NCI-H2196 (cell line): ENCODE measurements at regions not wholly inside any gene's neighbourhood (a gene's known extent, or its start where the extent isn't known, plus 50 kb on each side); places are given as distances from the start of the nearest gene placed in this dataset.
A peak's percentile ranks its signal among the peaks of the same experiment; 100 is the strongest.

Experiments used
- DNase-seq: peaks from one replicate; lab custom pipeline; 2025; ENCODE audit not compliant: unreplicated experiment; lab: John Stamatoyannopoulos, UW

DNA sequence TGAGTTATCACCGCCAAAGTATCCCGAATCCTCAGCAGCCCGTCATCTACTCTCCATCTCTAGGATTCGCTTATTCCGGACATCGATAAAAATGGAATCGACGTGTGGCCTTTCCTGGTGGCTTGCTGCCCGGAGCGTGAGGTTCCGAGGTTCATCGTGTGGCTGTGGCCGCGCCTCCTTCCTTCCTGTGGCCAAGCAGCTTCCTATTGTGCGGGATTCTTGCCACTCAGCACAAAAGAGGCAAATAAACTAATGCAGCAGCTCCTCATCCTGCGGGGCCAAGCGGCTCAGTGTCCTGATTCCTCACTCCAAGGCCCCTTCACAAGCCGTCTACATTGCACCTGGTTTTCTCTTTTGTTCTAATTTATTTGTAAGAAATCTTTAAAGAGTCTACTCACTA is 800.9 kb downstream of the CDH9 start:
- no peak for DNase-seq

DNA sequence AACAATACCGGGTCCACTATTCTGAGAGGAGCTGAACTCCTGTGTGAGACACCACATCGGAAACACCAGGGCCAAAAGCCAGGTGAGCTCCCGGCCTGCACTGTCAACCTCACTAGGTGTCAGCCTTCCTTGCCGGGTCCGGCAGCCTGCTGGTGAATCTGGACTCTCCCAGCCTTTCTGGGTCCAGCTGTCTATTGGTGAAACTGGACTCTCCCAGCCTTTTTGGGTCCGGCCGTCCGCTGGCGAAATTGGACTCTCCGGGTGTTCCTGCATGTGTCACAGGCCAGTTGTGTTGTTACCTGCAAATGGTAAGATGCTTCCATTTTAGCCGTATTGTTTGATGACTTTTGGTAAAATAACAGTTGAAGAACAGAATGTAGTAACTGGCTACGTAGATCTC is 801.5 kb downstream of the CDH9 start:
- DNase-seq, result no peak

DNA sequence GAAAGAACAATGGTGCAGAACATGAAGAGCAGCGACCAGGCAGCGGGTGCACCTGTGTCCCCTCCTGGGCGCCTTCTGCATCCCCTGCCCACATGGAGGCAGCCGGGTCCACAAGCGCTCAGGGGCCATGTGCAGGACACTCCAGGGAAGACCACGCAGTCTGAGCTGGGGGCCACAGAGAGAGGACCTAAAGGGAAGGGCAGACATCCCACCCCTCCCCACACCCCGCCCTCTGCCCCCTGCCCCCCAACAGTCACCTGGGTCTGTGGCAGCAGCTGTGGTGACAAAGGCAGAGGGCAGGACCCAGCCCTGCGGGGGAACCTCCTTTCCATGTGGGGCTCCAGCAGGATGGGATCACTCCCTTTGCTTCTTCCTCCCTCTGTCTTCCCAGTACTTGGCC is 805.7 kb downstream of the CDH9 start:
- DNase-seq, result no peak

DNA sequence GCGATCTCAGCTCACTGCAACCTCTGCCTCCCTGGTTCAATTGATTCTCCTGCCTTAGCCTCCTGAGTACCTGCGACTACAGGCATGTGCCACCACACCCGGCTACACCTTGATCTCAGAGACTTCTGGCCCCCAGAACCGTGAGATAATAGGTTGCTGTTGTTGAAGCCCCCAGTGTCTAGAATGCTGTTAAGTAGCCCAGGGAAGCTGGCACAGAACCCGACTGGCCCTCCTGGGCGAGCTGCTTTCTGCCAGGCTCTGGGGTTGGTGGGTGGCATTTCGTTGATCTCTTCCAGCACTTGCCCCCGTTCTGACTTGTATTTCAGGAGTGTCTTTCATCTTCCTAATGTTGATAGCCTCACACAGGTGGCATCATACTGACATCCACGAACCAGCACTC is 807.1 kb downstream of the CDH9 start:
- no peak for DNase-seq

DNA sequence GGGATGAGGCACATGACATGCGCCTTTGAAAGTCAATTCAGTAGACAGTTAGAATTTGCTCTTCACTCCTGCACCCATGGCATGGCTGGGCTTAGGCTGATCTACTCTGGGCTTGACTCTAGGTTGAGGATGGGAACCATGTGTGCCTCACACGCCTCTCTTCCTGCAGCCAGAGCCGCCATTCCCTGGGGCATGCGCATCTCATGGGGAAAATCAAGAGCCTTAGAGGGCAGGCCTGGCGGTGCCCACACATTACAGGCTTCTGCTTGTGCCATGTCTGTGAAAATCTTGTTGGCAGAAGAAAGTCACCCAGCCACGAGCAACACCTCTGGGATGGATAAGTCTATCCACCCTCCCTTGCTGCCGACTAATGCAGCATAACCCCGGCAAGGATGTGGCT is 808.5 kb downstream of the CDH9 start:
- DNase-seq, result no peak

DNA sequence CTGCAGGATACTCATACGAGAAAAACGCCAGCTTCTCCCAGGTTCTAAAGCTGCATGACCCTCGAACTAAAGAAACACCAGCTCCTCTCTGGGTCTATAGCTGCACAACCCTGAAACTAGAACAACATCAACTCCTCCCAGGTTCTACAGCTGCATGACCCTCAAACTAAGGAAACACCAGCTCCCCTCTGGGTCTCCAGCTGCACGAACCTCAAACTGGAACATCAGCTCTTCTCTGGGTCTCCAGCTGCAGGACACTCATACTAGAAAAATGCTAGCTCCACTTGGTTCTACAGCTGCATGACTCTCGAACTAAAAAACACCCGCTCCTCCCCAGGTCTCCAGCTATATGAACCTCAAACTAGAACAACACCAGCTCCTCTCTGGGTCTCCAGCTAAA is 811.1 kb downstream of the CDH9 start:
- no peak for DNase-seq

DNA sequence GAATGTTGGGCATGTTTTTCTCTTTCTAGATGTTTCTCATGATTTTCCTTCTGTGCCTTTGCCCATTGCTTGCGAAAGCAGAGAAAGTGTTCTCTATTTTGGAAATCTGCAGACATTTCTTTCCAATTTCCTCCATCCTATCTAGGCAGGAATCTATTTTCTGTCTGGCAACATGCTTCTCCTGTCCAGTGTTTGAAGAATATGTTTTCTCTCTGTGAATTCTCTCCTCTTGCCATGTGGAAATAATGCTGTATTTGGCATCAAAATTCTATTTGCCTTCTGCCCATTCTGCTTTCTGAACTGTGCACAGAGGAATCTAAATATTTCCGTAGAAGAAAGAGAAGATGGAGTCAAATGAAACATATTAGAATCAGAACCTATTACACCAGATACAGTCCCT is 833.3 kb downstream of the CDH9 start:
- no peak for DNase-seq

DNA sequence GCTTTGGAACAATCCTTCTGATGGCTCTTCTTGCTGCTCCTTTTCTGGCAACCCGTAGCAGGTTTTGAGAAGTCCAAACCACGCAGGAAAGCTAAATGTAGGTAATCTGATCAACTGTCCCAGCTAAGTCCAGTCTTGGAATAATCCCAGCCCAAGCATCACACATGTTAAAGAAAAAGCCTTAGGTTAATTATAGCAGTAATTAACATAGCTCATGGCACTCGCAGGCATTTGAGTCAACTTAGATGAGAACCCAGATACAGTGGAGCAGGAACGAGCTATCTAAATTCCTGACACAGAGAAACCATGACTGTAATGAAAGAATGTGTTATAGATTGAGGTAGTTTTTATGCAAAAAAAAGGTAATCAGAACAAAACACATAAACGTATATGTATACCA is 844.8 kb downstream of the CDH9 start:
- DNase-seq, result no peak

DNA sequence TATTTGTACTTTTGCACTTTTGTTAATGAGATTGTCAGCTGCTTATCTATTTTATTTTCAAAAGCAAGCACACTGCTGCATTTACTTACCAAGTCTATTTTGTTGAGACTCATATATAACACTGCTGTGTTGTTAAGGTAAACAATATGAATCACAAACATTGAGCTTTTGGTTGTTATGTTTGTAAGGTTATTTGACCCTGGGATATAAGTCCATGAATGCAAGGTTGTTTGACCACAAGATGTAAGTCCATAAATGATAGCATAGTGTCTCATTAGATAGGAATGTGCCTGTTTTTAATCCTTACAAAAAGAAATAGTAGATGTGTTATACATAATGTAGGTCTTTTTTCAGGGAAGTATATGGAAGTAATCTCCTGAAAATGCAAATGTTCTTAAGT is 845.9 kb downstream of the CDH9 start:
- DNase-seq, result no peak

DNA sequence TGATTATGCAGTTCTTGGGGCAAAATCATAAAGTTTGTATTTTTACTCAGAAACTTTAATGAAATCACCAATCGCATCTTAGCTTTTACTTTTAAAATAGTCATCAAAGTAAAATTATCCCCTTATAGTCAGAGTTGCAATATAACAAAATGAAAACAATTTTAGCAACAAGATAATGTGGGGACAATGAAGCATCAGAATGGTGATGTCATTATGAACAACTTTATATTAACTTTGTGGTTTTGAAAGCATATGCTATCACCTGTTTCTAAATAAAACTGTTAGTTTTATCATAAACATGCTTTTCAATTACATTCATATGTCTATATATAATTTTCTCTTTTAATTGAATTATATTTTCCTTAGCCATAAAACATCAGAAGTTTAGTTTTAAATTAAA is 856.8 kb downstream of the CDH9 start:
- DNase-seq, result no peak

DNA sequence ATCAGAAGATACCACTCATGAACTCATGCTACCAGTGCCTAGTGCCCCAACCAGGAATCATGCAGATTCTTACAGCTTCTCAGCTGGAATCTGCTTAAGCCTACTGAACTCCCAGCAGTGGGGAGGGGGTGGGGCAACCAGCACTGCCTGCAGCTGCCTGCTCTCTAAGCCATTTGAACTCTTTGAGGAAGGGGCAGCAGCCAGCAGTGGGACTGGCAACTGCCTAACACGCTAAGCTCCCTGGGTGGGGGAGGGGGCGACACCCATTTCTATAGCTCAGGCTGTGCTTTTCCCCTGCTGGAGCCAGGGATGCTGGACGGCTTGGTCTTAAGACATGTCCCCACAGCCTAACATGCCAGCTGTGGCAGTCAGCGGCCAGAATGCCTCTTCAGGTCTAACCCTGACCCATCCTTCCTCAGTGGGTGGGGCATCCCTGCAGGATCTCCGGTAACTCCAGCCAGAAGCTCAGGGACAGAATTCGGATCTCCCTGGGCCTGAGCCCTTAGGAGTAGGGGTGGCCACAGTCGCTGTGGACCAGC is 889.7 kb downstream of the CDH9 start:
- no peak for DNase-seq

DNA sequence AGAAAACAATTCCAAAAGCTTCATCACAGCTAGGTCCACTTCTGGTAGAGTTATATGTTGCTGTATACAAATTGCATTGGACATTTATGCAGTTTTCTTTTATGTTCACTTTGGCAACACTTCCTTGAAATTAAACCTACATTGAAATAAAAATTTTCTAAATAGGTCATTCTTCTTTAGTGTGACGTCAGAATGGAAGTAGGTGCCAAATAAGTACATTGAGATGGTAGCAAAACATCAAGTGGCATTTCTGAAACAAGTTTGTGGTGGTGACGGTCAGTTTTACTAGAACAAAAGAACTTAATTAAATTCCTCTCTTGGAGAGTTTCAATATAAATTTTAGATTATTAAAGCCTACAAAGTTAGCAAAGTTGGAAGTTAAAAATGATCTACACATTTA is 895.1 kb downstream of the CDH9 start:
- no peak for DNase-seq

DNA sequence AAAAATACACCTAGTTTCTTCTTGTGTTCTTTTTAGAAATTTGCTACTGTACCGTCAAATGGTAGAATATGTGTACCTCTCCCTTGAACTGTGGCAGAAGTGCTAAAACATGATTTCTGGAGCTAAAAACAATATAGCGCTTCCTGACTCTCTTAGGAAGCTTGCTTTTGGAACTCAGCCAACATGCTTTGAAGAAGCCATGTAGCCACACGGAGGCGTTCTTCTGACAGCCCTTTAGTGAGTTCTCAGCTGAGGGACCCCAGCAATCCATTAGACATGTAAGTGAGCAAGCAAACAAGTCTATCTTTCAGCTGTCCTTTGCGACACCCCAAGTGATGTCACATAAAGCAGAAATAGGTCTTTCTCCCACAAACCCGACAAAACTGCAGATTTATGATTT is 917.0 kb downstream of the CDH9 start:
- peak; percentile 15 for DNase-seq

DNA sequence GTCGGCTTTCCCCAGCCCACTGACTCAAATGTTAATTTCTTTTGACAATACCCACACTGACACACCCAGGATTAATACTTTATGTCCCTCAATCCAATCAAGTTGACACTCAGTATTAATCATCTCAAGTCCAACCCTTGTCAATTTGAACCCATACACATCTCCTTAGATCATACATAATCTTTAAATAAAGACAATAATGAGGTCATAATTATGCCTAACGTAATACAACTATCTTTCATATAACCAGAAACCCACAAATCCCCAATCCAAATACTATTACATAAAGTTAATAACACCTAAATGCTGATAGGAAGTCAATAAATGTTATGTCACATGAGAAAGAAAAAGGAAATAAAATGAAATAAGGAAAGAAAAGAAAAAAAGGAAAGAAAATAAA is 934.2 kb downstream of the CDH9 start:
- DNase-seq, result no peak

DNA sequence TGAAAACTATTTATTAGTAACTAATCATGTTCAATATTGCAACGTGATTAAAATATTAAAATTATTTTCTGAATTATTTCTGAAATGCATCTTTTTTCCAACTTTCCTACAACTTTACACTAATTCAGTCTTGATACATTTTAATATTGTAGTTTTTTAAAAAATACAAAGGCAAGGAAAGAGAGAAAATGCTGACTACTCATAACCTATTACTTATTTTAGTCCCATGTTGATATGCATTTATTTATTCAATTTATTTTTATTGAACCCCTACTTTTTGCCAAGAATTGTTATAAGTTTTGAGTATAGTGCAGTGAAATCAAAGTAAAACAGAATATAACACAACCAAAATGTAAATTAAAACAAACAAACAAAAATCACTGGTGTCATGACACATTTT is 978.2 kb downstream of the CDH9 start:
- no peak for DNase-seq

DNA sequence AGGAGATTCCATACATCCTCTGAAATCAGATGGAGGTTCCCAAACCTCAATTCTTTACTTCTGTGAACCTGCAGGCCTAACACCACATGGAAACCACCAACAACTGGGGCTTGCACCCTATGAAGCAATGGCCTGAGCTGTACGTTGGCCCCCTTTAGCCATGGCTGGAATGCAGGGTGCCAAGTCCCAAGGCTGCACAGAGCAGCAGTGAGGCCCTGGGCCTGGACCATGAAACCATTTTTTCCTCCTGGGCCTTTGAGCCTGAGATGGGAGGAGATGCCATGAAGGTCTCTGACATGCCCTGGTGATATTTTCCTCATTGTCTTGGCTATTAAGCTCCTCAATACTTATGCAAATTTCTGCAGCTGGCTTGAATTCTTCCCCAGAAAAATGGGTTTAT is 983.8 kb downstream of the CDH9 start:
- DNase-seq, result no peak

DNA sequence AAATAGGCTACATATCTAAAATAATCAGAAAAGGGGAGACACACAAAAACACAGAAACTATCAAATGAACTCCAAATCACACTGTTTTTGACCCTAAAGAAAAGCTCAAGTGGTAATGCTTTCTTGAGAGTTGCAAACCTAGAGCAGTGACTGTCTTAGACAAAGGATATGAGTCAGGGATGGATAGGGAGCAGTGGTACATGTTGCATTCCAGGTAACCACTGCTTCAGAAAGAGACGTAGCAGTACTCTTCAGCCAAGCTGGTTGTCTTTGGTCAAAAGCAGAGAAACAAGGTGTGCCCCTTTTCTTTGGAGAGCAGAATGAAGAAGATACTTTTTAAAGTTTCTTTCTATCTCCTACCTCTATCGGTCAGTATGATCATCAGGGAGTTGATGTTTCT is 1003.6 kb downstream of the CDH9 start:
- DNase-seq, result no peak

DNA sequence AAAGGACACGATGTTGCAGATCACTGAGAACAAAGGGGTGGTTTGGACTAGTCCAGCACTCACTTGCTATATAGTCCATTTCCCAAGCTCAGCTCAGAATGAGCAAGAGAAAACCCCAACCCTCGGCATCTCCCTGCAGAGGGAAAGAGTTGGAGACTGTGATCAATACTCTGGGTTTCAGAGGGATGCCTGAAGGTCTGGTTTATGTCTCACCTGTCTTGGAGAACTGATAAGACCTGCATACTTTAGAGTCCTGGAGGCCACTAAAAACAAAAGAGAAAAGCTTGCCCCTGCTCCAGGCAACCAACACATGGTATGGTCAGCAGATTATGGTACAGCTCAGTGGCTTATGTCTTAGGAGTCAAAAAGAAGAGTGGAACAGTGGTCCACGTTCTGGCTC is 1006.9 kb downstream of the CDH9 start:
- DNase-seq, result no peak

DNA sequence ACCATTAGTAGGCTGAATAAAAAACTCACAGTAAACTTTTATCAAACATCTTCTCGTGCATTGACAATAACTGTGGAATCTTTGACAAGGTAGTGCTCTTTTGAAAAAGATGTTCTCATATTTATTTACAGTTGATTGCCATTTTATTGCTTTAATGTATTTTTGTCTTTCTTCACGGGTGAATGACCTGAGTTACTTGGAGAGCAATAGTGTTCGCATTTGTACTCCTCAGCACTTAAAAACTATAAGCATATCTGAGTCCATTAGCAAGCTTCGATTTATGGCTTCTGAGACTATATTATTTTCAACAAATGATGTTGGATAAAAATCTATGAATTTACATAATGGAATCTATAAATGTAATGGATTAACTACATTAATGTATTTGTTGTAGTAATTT is 1012.3 kb downstream of the CDH9 start:
- no peak for DNase-seq

DNA sequence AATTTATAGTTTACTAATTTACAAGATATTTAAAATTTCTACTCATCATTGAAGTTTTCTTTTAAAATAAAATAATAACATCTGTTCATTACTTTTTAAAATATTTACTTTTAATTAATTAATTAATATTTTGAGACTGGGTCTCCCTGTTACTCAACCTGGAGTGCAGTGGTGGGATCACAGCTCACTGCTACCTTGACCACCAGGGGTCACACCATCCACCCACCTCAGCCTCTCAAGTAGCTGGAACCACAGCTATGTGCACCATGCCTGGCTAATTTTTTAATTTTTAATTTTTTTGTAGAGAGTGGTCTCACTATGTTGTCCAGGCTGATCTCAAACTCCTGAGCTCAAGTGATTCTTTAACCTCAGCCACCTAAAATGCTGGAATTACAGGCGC is 1013.6 kb downstream of the CDH9 start:
- DNase-seq, result no peak

DNA sequence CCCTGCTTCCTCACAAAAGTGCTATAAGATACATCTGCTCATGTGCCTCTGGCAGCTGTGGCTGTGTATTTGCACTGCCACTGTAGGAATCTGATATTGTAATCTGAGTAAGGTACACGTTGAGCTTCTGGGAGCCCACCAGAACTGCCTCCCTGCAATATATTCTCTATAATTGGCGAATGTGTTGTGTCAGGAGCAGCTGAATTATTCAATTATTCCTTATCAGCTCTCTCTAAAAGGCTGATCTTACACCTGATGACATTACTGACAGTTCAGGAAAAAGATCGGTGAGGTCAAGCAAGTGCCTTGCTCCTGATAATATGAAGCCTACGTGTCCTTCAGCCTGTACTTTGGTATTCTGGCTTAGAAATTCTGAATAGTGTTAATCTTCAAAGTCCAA is 1015.0 kb downstream of the CDH9 start:
- no peak for DNase-seq

DNA sequence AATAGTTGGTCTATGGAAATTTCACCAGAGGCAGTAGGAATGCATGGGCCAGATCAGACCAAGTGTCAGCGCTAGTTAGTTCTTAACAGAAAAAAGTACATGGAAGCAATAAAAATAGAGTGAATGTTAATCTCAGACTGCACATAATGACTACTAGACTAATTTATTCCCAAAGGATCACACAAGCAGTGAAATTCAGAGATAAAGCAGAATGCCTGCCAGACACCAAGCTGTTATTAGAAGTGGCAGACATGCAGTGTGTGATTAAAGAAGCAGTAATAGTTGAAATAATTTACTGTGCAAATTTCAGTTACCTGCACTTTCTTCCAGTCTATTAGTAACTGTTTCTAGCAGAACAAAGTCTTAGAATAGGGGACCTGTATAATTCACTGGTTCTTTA is 1024.2 kb downstream of the CDH9 start:
- no peak for DNase-seq

DNA sequence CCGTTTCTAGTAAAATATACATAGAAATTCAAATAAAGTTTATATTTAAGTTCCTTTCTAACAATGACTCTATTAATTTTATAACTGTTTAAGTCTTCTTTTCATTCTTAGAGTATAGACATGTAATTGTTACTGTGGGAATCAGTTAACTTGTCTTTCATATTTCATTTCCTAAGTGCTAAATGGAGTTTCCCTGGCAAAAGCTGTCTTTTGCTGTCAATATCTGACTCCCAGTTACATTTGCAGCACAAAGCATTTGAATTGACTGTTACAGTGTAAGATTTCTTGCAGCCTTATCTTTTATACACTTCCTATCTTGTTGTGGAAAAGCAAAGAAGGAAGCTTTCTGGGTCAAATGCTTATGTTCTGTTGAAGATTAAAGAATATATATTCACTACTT is 1026.3 kb downstream of the CDH9 start:
- DNase-seq, result no peak

DNA sequence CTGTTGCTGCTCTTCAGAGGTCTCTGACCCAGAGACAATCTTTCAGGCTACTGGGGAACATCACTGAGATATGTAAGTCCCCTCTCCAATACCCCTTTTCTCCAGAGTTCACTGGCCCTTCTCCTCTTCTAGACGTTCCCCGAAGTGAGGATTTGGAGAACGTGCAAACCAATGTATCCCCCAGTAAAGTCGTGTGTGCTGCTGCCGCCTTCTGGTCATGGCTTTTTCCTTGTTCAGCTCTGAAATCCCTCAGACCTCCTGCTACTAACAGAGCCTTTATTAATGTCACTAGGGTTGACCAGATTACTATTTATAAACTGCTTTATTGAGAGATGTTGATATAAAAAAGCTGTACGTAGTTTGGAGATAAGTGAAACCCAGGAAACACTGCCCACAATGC is 1028.6 kb downstream of the CDH9 start:
- no peak for DNase-seq
